ENCODE measurements at regions not wholly inside any gene's neighbourhood (a gene's known extent, or its start where the extent isn't known, plus 50 kb on each side); places are given as distances from the start of the nearest gene placed in this dataset.

- no peak overlapping the region for H3K4me2 ChIP-seq
- no peak for TF ChIP-seq ZSCAN20 (CRISPR knock-in tag; IDR thresholded peaks at IDR 0.05)
- TF ChIP-seq RARB (CRISPR knock-in tag; IDR thresholded peaks at IDR 0.05), result no peak
- no peak for TF ChIP-seq MAZ (IDR thresholded peaks at IDR 0.05; ENCODE audit: borderline replicate concordance, low read depth, low read length)
- TF ChIP-seq, protein P1, sequence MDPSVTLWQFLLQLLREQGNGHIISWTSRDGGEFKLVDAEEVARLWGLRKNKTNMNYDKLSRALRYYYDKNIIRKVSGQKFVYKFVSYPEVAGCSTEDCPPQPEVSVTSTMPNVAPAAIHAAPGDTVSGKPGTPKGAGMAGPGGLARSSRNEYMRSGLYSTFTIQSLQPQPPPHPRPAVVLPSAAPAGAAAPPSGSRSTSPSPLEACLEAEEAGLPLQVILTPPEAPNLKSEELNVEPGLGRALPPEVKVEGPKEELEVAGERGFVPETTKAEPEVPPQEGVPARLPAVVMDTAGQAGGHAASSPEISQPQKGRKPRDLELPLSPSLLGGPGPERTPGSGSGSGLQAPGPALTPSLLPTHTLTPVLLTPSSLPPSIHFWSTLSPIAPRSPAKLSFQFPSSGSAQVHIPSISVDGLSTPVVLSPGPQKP (IDR thresholded peaks at IDR 0.05; ENCODE audit: low read depth, low read length), result no peak
- TF ChIP-seq, protein P2, sequence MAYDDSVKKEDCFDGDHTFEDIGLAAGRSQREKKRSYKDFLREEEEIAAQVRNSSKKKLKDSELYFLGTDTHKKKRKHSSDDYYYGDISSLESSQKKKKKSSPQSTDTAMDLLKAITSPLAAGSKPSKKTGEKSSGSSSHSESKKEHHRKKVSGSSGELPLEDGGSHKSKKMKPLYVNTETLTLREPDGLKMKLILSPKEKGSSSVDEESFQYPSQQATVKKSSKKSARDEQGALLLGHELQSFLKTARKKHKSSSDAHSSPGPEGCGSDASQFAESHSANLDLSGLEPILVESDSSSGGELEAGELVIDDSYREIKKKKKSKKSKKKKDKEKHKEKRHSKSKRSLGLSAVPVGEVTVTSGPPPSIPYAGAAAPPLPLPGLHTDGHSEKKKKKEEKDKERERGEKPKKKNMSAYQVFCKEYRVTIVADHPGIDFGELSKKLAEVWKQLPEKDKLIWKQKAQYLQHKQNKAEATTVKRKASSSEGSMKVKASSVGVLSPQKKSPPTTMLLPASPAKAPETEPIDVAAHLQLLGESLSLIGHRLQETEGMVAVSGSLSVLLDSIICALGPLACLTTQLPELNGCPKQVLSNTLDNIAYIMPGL (CRISPR knock-in tag; IDR thresholded peaks at IDR 0.05; ENCODE audit: borderline replicate concordance), result no peak
- no peak for TF ChIP-seq FOSB (CRISPR knock-in tag; IDR thresholded peaks at IDR 0.05)
- TF ChIP-seq POLR2AphosphoS2 (conservative IDR thresholded peaks at IDR 0.05; ENCODE audit: low read length), result no peak
- no peak for TF ChIP-seq EHMT2 (IDR thresholded peaks at IDR 0.05; ENCODE audit: low read depth)
- no peak for TF ChIP-seq HEYL (CRISPR knock-in tag; IDR thresholded peaks at IDR 0.05)
- TF ChIP-seq ZC3H11A (IDR thresholded peaks at IDR 0.05), result no peak
- no peak for TF ChIP-seq NPAS2 (CRISPR knock-in tag; IDR thresholded peaks at IDR 0.05; ENCODE audit: borderline replicate concordance)
- TF ChIP-seq CTCF (IDR thresholded peaks at IDR 0.05), result no peak
- no peak for TF ChIP-seq EHF (CRISPR knock-in tag; IDR thresholded peaks at IDR 0.05)
- TF ChIP-seq HOXB5 (CRISPR knock-in tag; IDR thresholded peaks at IDR 0.05), result no peak
- TF ChIP-seq CEBPB (IDR thresholded peaks at IDR 0.05), result no peak
- TF ChIP-seq BHLHE40 (IDR thresholded peaks at IDR 0.05; ENCODE audit: low read depth, low read length), result no peak
- TF ChIP-seq, protein P3, sequence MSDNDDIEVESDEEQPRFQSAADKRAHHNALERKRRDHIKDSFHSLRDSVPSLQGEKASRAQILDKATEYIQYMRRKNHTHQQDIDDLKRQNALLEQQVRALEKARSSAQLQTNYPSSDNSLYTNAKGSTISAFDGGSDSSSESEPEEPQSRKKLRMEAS (IDR thresholded peaks at IDR 0.05), result no peak
- no peak for TF ChIP-seq CHD4 (IDR thresholded peaks at IDR 0.05; ENCODE audit: borderline replicate concordance)
- ChIA-PET CTCF (no interaction called here), POLR2A (no interaction called here)
- no peak overlapping the region for H3K27ac ChIP-seq
- FAIRE-seq, result no peak
- no peaks in the 10 kb centered on the region for H3K4me1 ChIP-seq
- 42% methylated on average over 5 of the region's 5 CpGs for WGBS (ENCODE audit: missing lambda C conversion rate)
- DNase-seq (ENCODE audit: low read depth in 1 of 2, low spot score in 1 of 2), result no peak
- ATAC-seq, result no peak
- peaks cover 3% of the 10 kb centered on the region; the same call in 1 of the 3 replicates for H3K9me3 ChIP-seq
- no peak overlapping the region for H3K4me3 ChIP-seq
These were observed 484.8 kb upstream of the CNTNAP5 start for GRCh38 chr2:123540291-123540690.

GRCh38 chr2:123546353-123546752 lies 478.7 kb upstream of the CNTNAP5 start:
- TF ChIP-seq CTCF (IDR thresholded peaks at IDR 0.05) (no peak), E2F6 (IDR thresholded peaks at IDR 0.05; ENCODE audit: borderline replicate concordance, low read depth) (no peak), SREBF2 (IDR thresholded peaks at IDR 0.05) (no peak), TP53 (CRISPR knock-in tag; IDR thresholded peaks at IDR 0.05) (no peak), HOXB13 (CRISPR knock-in tag; IDR thresholded peaks at IDR 0.05; ENCODE audit: low read depth) (no peak)
- TF ChIP-seq, protein P1 (IDR thresholded peaks at IDR 0.05; ENCODE audit: low read depth, low read length), result no peak
- no peaks in the 10 kb centered on the region for H3K4me1 ChIP-seq
- H3K9me3 ChIP-seq, result 0 out of 3 replicates have a peak, but pooled peaks cover 1% of the 10 kb centered on the region
- H3K4me3 ChIP-seq, result no peak overlapping the region
- CTCF ChIA-PET, result no interaction called here
- ATAC-seq (no peak), DNase-seq (ENCODE audit: low read depth in 1 of 2, low spot score in 1 of 2) (no peak), FAIRE-seq (no peak)
- POLR2A ChIA-PET, result no interaction called here
- no peak overlapping the region for H3K27ac ChIP-seq
- H3K4me2 ChIP-seq, result no peak overlapping the region
